ENCODE measurements at regions not wholly inside any gene's neighbourhood (a gene's known extent, or its start where the extent isn't known, plus 50 kb on each side); places are given as distances from the start of the nearest gene placed in this dataset.
"Not testable (repeated sequence)": the region's sequence is repeated elsewhere in the genome, so short reads cannot be mapped to it uniquely, and the experiment has no call there.

DNA sequence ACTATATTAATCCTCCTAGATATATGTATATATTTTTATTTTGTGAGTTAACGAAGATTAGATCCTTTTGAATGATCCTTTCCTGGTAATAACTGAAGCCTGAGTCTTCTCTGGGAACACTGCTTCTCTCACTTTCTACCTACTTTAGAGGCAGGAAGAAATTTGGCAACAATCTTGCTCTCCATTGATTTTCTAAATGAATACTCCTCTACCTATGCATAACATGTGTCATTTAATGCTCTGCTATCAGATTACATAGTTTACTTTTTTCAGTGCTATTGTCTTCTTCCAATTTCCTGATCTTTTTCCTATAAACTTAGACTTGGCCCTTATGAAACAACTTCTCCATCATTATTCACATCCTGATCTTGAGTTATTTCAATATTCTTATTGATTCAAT is 60.4 kb upstream of the PDHA2 start:
- H3K9me3 ChIP-seq (ENCODE audit: control insufficient read depth in 2 of 3, insufficient read depth in 1 of 3, low read length in 3 of 3) = no peaks in the 10 kb centered on the region
- no peak overlapping the region for H3K27ac ChIP-seq (ENCODE audit: low read depth in 2 of 2, low read length in 2 of 2)
- no peaks in the 10 kb centered on the region for H3K4me1 ChIP-seq (ENCODE audit: control insufficient read depth in 2 of 3, insufficient read depth in 2 of 3, low read depth in 1 of 3, low read length in 3 of 3)
- DNase-seq (no peak), FAIRE-seq (no peak)
- no peak overlapping the region for H3K9ac ChIP-seq (ENCODE audit: low read length in 3 of 3)
- no peak overlapping the region for H3K4me3 ChIP-seq (ENCODE audit: low read length in 3 of 3)
- no peaks in the 10 kb centered on the region for H3K27me3 ChIP-seq (ENCODE audit: control insufficient read depth, insufficient read depth, low read length)
- H3K36me3 ChIP-seq (ENCODE audit: control insufficient read depth in 2 of 3, insufficient read depth in 3 of 3, low read length in 3 of 3) = no peaks in the 10 kb centered on the region
- intact Hi-C loops (cut with DNase I) = no loop called here
- TF ChIP-seq, protein P1, sequence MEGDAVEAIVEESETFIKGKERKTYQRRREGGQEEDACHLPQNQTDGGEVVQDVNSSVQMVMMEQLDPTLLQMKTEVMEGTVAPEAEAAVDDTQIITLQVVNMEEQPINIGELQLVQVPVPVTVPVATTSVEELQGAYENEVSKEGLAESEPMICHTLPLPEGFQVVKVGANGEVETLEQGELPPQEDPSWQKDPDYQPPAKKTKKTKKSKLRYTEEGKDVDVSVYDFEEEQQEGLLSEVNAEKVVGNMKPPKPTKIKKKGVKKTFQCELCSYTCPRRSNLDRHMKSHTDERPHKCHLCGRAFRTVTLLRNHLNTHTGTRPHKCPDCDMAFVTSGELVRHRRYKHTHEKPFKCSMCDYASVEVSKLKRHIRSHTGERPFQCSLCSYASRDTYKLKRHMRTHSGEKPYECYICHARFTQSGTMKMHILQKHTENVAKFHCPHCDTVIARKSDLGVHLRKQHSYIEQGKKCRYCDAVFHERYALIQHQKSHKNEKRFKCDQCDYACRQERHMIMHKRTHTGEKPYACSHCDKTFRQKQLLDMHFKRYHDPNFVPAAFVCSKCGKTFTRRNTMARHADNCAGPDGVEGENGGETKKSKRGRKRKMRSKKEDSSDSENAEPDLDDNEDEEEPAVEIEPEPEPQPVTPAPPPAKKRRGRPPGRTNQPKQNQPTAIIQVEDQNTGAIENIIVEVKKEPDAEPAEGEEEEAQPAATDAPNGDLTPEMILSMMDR (IDR thresholded peaks at IDR 0.05; ENCODE audit: borderline replicate concordance, extremely low read depth, insufficient read depth) = no peak

DNA sequence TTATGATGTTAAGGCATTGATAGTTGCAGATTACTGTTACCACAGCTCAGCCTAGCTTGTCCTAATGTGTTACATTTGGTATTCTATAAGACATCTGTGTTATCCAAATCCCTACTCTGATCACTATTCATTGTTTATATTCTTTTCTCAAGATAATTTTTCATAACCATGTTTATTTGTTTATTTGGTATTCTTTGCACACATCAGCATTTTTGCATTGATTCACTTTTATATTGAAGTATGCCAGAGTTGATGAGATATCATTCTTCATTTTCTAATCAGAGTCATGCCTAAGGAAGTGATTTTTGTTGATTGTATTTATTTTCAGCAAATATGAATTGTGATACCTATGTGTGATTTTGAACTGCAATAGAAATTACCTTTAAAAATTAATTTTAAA is 61.2 kb upstream of the PDHA2 start:
- Histone ChIP-seq H3K9ac (ENCODE audit: low read length in 3 of 3) (no peak overlapping the region), H3K9me3 (ENCODE audit: control insufficient read depth in 2 of 3, insufficient read depth in 1 of 3, low read length in 3 of 3) (no peaks in the 10 kb centered on the region), H3K4me3 (ENCODE audit: low read length in 3 of 3) (no peak overlapping the region), H3K36me3 (ENCODE audit: control insufficient read depth in 2 of 3, insufficient read depth in 3 of 3, low read length in 3 of 3) (no peaks in the 10 kb centered on the region), H3K27ac (ENCODE audit: low read depth in 2 of 2, low read length in 2 of 2) (no peak overlapping the region), H3K4me1 (ENCODE audit: control insufficient read depth in 2 of 3, insufficient read depth in 2 of 3, low read depth in 1 of 3, low read length in 3 of 3) (no peaks in the 10 kb centered on the region), H3K27me3 (ENCODE audit: control insufficient read depth, insufficient read depth, low read length) (no peaks in the 10 kb centered on the region)
- TF ChIP-seq, protein P1 (IDR thresholded peaks at IDR 0.05; ENCODE audit: borderline replicate concordance, extremely low read depth, insufficient read depth) = no peak
- DNase-seq (no peak), FAIRE-seq (no peak)
- intact Hi-C loops (cut with DNase I) = no loop called here

GRCh38 chr4:95770605-95771004 is 69.3 kb upstream of the PDHA2 start:
- H3K27ac ChIP-seq (ENCODE audit: low read depth in 2 of 2, low read length in 2 of 2) = not testable (repeated sequence)

DNA sequence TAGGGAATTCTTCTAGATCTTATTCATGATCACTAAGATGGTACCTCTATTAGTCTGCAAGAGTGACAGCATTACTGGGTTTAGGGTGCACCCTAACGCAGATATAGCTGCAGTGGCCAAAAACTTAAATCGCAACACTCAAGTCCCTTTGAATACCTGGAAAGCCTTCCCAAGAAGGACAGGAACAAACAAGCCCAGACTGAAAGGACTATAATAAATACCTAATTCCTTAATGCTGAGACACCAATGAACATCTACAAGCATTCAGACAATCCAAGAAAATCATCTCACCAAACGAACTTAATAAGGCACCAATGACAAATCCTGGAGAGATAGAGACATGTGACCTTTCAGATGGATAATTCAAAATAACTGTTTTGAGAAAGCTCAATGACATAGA is 74.9 kb upstream of the PDHA2 start:
- intact Hi-C loops (cut with DNase I) = no loop called here
- H3K27ac ChIP-seq (ENCODE audit: low read depth in 2 of 2, low read length in 2 of 2) = no peak overlapping the region
- no peaks in the 10 kb centered on the region for H3K4me1 ChIP-seq (ENCODE audit: control insufficient read depth in 2 of 3, insufficient read depth in 2 of 3, low read depth in 1 of 3, low read length in 3 of 3)
- TF ChIP-seq, protein P1 (IDR thresholded peaks at IDR 0.05; ENCODE audit: borderline replicate concordance, extremely low read depth, insufficient read depth) = no peak
- H3K27me3 ChIP-seq (ENCODE audit: control insufficient read depth, insufficient read depth, low read length) = no peaks in the 10 kb centered on the region
- DNase-seq (no peak), FAIRE-seq (no peak)
- no peak overlapping the region for H3K4me3 ChIP-seq (ENCODE audit: low read length in 3 of 3)
- no peaks in the 10 kb centered on the region for H3K36me3 ChIP-seq (ENCODE audit: control insufficient read depth in 2 of 3, insufficient read depth in 3 of 3, low read length in 3 of 3)
- H3K9ac ChIP-seq (ENCODE audit: low read length in 3 of 3) = no peak overlapping the region
- no peaks in the 10 kb centered on the region for H3K9me3 ChIP-seq (ENCODE audit: control insufficient read depth in 2 of 3, insufficient read depth in 1 of 3, low read length in 3 of 3)

More at GRCh38 chr4:95770605-95771004, 69.3 kb upstream of the PDHA2 start:
- H3K27me3 ChIP-seq (ENCODE audit: control insufficient read depth, insufficient read depth, low read length); DNase-seq; intact Hi-C loops (cut with DNase I); H3K36me3 ChIP-seq (ENCODE audit: control insufficient read depth in 2 of 3, insufficient read depth in 3 of 3, low read length in 3 of 3); H3K4me1 ChIP-seq (ENCODE audit: control insufficient read depth in 2 of 3, insufficient read depth in 2 of 3, low read depth in 1 of 3, low read length in 3 of 3); H3K4me3 ChIP-seq (ENCODE audit: low read length in 3 of 3); FAIRE-seq; H3K9me3 ChIP-seq (ENCODE audit: control insufficient read depth in 2 of 3, insufficient read depth in 1 of 3, low read length in 3 of 3); H3K9ac ChIP-seq (ENCODE audit: low read length in 3 of 3): not testable (repeated sequence)

All from kidney (tissue), 13 donors.